ENCODE measurements at regions not wholly inside any gene's neighbourhood (a gene's known extent, or its start where the extent isn't known, plus 50 kb on each side); places are given as distances from the start of the nearest gene placed in this dataset.

DNA sequence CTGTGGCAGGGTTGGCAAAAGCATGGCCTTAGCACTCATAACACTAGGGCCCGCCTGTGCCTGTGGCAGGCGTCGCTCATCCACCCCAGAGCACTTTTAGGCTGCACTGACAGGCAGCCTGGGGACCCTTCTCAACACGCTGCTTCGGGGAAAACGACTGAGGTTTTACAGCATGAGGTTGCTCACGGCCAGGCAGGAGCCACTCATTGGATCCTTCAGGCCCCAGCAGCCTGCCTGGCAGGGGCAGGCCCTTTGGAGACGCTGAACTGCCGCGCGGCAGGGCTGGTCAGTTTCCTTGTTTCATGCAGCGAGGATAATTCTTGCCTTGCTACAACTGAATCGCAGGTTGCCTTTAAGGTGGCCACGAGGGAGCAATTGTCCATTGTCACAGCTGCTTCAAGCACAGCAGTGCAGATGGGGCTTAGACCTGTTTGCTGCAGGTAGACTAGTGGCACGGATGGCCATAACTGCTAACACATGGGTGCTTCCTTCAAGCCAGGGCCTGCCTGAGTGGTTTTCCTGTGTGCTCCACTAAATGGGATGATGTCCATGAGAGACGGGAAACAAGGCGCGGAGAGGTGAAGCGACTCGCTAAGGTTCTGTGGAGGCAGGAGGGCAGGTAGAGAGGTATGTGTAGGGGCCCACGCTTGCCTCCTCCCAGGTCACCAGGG lies 49.9 kb upstream of the HS6ST1 start:
- Histone ChIP-seq H3K9me3 (ENCODE audit: control extremely low read depth in 1 of 5, control insufficient read depth in 4 of 5, insufficient read depth in 2 of 5, low read depth in 1 of 5, low read length in 4 of 5) (no peaks in the 10 kb centered on the region), H3K4me3 (ENCODE audit: control insufficient read depth in 1 of 7, extremely low read depth in 1 of 7, insufficient read depth in 4 of 7, low read depth in 2 of 7, low read length in 6 of 7) (no peak overlapping the region), H3K36me3 (ENCODE audit: control insufficient read depth in 4 of 4, insufficient read depth in 4 of 4, low read length in 3 of 4) (no peaks in the 10 kb centered on the region), H3K27me3 (replicated peaks in 2 of 5; ENCODE audit: control insufficient read depth in 4 of 5, insufficient read depth in 5 of 5, low read length in 4 of 5) (no peaks in the 10 kb centered on the region), H3K27ac (ENCODE audit: insufficient read depth in 1 of 2, low read depth in 1 of 2, low read length in 2 of 2, poor library complexity in 1 of 2, severe bottlenecking in 2 of 2) (no peak overlapping the region), H3K4me1 (ENCODE audit: control extremely low read depth in 1 of 4, control insufficient read depth in 4 of 4, insufficient read depth in 4 of 4, low read length in 3 of 4) (peaks cover 0 to 9% (median 4%) of the 10 kb centered on the region in 4 experiments)
- no peak for DNase-seq
- POLR2A ChIA-PET = no interaction called here
- WGBS (ENCODE audit: insufficient coverage) = 96% methylated on average over 20 of the region's 21 CpGs
- CTCF ChIA-PET = no interaction called here

DNA sequence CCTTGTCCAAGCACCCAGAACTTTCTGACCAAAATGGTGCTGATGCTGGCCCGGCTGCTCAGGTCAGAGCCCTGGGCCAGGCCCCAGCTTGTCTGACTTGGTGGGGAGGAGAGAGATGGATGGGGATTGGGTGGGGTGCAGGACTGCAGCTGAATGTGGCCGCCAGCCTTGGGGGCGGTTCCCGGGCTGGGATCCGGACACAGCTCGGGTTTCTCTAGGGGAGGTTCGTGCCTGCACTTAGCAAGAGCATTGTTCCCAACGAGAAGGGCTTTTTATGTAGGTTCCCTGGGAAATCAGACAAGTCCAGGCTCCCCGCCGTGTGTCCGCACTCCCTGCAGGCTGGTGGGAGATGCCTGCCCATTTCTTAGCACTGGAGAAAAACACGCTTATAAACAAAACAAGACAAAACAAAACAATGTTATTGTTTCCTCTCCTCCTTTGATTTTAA lies 50.5 kb upstream of the HS6ST1 start:
- H3K27ac ChIP-seq (ENCODE audit: insufficient read depth in 1 of 2, low read depth in 1 of 2, low read length in 2 of 2, poor library complexity in 1 of 2, severe bottlenecking in 2 of 2) = no peak overlapping the region
- no peaks in the 10 kb centered on the region for H3K9me3 ChIP-seq (ENCODE audit: control extremely low read depth in 1 of 5, control insufficient read depth in 4 of 5, insufficient read depth in 2 of 5, low read depth in 1 of 5, low read length in 4 of 5)
- no peak overlapping the region for H3K4me3 ChIP-seq (ENCODE audit: control insufficient read depth in 1 of 7, extremely low read depth in 1 of 7, insufficient read depth in 4 of 7, low read depth in 2 of 7, low read length in 6 of 7)
- WGBS (ENCODE audit: insufficient coverage) = 93% methylated on average over 11 of the region's 12 CpGs
- H3K27me3 ChIP-seq (replicated peaks in 2 of 5; ENCODE audit: control insufficient read depth in 4 of 5, insufficient read depth in 5 of 5, low read length in 4 of 5) = no peaks in the 10 kb centered on the region
- no peak for DNase-seq
- POLR2A ChIA-PET = no interaction called here
- CTCF ChIA-PET = no interaction called here
- no peaks in the 10 kb centered on the region for H3K36me3 ChIP-seq (ENCODE audit: control insufficient read depth in 4 of 4, insufficient read depth in 4 of 4, low read length in 3 of 4)
- peaks cover 0 to 9% (median 4%) of the 10 kb centered on the region in 4 experiments for H3K4me1 ChIP-seq (ENCODE audit: control extremely low read depth in 1 of 4, control insufficient read depth in 4 of 4, insufficient read depth in 4 of 4, low read length in 3 of 4)

DNA sequence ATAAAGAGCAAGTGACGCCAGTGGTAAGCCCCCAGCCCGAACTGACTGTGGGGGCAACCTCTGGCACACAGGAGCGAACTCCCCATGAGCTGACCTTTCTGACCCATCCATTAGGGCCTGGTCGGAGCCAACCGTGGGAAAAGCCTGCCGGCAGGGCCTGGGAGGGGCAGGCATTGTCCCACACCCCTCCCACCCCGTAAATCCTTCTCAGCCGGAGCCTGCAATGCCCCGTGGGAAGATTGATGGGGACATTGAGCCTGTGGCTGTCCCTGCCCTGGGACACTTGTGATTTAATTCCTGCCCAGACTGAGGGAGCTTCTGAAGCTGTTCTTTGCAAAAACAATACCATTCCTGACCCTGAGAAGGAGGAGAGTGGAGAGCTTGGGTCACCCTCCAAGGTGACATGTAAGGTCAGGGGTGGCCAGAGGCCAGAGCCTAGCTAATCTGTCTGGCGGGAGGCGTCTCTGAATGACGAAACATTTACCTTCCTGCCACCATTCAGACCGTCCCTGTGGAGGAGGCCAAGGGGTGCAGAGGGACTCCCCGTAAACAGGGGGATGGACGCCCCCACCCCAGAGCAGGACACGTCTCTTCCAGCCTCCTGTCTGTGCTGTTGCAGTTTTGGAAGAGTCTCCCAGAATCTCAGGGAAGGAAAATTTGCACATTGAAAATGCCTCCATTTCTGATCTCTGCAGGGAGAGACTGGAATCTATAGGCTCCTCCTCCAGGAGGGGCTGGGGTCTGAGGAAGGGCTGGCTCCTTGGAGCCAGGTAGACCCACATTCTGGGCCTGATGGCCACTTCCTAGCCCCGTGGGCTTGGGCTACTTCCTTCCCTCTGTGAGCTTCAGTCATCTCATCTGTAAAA lies 51.2 kb upstream of the HS6ST1 start:
- 91% methylated on average over 9 of the region's 17 CpGs for WGBS (ENCODE audit: insufficient coverage)
- Histone ChIP-seq H3K4me1 (ENCODE audit: control extremely low read depth in 1 of 4, control insufficient read depth in 4 of 4, insufficient read depth in 4 of 4, low read length in 3 of 4) (peaks cover 0 to 9% (median 4%) of the 10 kb centered on the region in 4 experiments), H3K36me3 (ENCODE audit: control insufficient read depth in 4 of 4, insufficient read depth in 4 of 4, low read length in 3 of 4) (no peaks in the 10 kb centered on the region), H3K27me3 (replicated peaks in 2 of 5; ENCODE audit: control insufficient read depth in 4 of 5, insufficient read depth in 5 of 5, low read length in 4 of 5) (no peaks in the 10 kb centered on the region), H3K4me3 (ENCODE audit: control insufficient read depth in 1 of 7, extremely low read depth in 1 of 7, insufficient read depth in 4 of 7, low read depth in 2 of 7, low read length in 6 of 7) (no peak overlapping the region), H3K27ac (ENCODE audit: insufficient read depth in 1 of 2, low read depth in 1 of 2, low read length in 2 of 2, poor library complexity in 1 of 2, severe bottlenecking in 2 of 2) (no peak overlapping the region), H3K9me3 (ENCODE audit: control extremely low read depth in 1 of 5, control insufficient read depth in 4 of 5, insufficient read depth in 2 of 5, low read depth in 1 of 5, low read length in 4 of 5) (no peaks in the 10 kb centered on the region)
- ChIA-PET CTCF (no interaction called here), POLR2A (no interaction called here)
- DNase-seq = no peak

DNA sequence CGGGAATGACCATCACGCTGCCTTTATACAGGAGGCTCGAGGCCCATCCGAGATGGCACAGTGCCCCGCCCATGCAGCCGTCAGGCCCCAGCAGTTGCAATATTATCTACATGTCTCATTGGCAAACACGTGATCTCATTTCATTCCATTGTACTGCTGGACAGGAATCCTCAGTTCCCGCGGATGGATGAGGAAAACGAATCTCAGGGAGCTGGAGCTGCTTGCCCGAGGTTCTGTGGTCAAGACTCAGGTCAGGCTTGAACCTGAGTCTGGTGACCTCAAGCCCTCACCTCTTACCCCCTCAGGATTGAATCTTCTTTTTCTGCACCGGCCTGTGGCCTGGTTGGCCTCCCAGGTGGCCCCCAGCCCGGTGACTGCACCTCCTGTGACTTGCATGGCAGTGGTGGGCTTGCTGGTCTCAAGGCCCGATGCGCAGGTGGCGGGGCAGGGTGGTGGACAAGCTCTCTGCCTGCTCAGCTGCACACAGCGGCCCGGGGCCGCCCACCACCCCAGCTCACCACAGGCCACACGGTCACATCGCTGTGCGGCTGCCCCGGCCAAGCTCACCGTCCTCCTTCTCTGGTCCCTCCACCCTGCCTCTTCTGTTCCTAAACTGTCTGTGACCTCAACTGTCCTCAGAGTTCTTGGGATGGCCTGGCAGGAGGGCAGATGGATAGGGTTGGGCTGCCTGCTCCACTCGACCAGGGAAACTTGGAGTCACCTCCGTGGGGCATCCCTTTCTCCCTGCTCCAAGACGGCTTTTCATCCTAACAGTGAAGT lies 52.0 kb upstream of the HS6ST1 start:
- H3K27me3 ChIP-seq (replicated peaks in 2 of 5; ENCODE audit: control insufficient read depth in 4 of 5, insufficient read depth in 5 of 5, low read length in 4 of 5) = no peaks in the 10 kb centered on the region
- DNase-seq = no peak
- ChIA-PET CTCF (no interaction called here), POLR2A (no interaction called here)
- H3K4me3 ChIP-seq (ENCODE audit: control insufficient read depth in 1 of 7, extremely low read depth in 1 of 7, insufficient read depth in 4 of 7, low read depth in 2 of 7, low read length in 6 of 7) = no peak overlapping the region
- no peaks in the 10 kb centered on the region for H3K9me3 ChIP-seq (ENCODE audit: control extremely low read depth in 1 of 5, control insufficient read depth in 4 of 5, insufficient read depth in 2 of 5, low read depth in 1 of 5, low read length in 4 of 5)
- peaks cover 0 to 9% (median 4%) of the 10 kb centered on the region in 4 experiments for H3K4me1 ChIP-seq (ENCODE audit: control extremely low read depth in 1 of 4, control insufficient read depth in 4 of 4, insufficient read depth in 4 of 4, low read length in 3 of 4)
- no peaks in the 10 kb centered on the region for H3K36me3 ChIP-seq (ENCODE audit: control insufficient read depth in 4 of 4, insufficient read depth in 4 of 4, low read length in 3 of 4)
- no peak overlapping the region for H3K27ac ChIP-seq (ENCODE audit: insufficient read depth in 1 of 2, low read depth in 1 of 2, low read length in 2 of 2, poor library complexity in 1 of 2, severe bottlenecking in 2 of 2)
- WGBS (ENCODE audit: insufficient coverage) = 95% methylated on average over 27 of the region's 27 CpGs

DNA sequence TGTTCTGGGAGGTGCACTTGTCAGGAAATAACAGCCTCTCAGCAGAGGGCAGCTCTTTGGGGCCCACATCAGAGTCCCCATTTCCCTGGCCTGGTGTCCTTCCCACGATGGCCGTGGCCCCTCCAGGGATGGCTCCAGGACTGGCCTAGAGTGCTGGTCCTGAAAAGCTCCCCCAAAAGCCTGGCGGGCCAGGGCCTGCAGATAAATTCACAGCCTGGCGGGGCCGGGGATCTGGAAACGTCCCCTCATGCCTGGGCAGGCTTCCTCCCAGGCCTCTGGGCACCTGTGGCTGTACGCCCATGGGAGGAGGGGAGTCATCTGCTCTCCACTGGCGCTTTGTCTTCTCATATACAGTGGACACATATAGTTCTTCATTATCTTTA lies 52.6 kb upstream of the HS6ST1 start:
- no peaks in the 10 kb centered on the region for H3K36me3 ChIP-seq (ENCODE audit: control insufficient read depth in 4 of 4, insufficient read depth in 4 of 4, low read length in 3 of 4)
- WGBS (ENCODE audit: insufficient coverage) = 100% methylated on average over 3 of the region's 8 CpGs
- ChIA-PET POLR2A (no interaction called here), CTCF (interaction anchor here (1.2 kb wide), 1 partner anchor 48 kb away, joined by 3 read pairs; no protein-coding TSS in a partner anchor)
- DNase-seq = no peak
- no peak overlapping the region for H3K27ac ChIP-seq (ENCODE audit: insufficient read depth in 1 of 2, low read depth in 1 of 2, low read length in 2 of 2, poor library complexity in 1 of 2, severe bottlenecking in 2 of 2)
- no peak overlapping the region for H3K4me3 ChIP-seq (ENCODE audit: control insufficient read depth in 1 of 7, extremely low read depth in 1 of 7, insufficient read depth in 4 of 7, low read depth in 2 of 7, low read length in 6 of 7)
- no peaks in the 10 kb centered on the region for H3K27me3 ChIP-seq (replicated peaks in 2 of 5; ENCODE audit: control insufficient read depth in 4 of 5, insufficient read depth in 5 of 5, low read length in 4 of 5)
- H3K9me3 ChIP-seq (ENCODE audit: control extremely low read depth in 1 of 5, control insufficient read depth in 4 of 5, insufficient read depth in 2 of 5, low read depth in 1 of 5, low read length in 4 of 5) = no peaks in the 10 kb centered on the region
- H3K4me1 ChIP-seq (ENCODE audit: control extremely low read depth in 1 of 4, control insufficient read depth in 4 of 4, insufficient read depth in 4 of 4, low read length in 3 of 4) = peaks cover 0 to 9% (median 4%) of the 10 kb centered on the region in 4 experiments

DNA sequence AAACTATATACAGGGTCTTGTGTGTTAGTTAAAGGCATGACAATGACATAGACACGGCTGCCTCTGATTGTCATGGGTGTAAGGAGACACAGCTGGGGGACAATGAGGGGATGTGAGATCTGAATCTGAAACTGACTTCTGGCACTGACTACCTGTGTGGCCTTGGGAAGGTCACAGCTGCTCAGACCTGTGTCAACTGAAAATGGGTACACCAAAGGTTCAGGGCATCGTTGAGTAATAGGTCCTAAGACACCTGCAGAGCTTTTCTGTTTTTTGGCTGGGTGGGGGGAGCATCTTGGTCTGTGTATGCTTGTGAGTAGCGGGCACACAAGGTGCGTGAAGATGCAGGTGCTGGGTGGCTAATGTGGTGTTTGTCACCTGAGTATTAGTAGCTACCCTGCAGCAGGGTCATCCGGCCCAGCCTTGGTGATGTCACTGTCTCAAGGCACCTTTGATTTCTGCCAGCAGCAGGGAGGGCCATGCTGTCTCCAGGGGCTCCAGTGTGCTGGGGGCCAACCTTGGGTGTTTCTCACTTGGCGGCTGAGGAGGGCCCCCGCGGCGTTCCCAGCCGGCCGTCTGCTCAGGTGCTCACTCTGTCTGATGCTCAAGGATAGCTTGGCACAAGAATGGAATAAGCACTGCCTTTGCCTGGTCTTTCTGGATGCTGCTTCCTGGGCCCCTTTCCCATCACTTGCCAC lies 53.1 kb upstream of the HS6ST1 start:
- ChIA-PET POLR2A (no interaction called here), CTCF (interaction anchor here (1.2 kb wide), 1 partner anchor 49 kb away, joined by 3 read pairs; no protein-coding TSS in a partner anchor)
- H3K4me1 ChIP-seq (ENCODE audit: control extremely low read depth in 1 of 4, control insufficient read depth in 4 of 4, insufficient read depth in 4 of 4, low read length in 3 of 4) = peaks cover 0 to 10% (median 7%) of the 10 kb centered on the region in 4 experiments
- no peaks in the 10 kb centered on the region for H3K36me3 ChIP-seq (ENCODE audit: control insufficient read depth in 4 of 4, insufficient read depth in 4 of 4, low read length in 3 of 4)
- H3K27me3 ChIP-seq (replicated peaks in 2 of 5; ENCODE audit: control insufficient read depth in 4 of 5, insufficient read depth in 5 of 5, low read length in 4 of 5) = no peaks in the 10 kb centered on the region
- 95% methylated on average over 11 of the region's 11 CpGs for WGBS (ENCODE audit: insufficient coverage)
- DNase-seq = no peak
- H3K9me3 ChIP-seq (ENCODE audit: control extremely low read depth in 1 of 5, control insufficient read depth in 4 of 5, insufficient read depth in 2 of 5, low read depth in 1 of 5, low read length in 4 of 5) = no peaks in the 10 kb centered on the region
- H3K27ac ChIP-seq (ENCODE audit: insufficient read depth in 1 of 2, low read depth in 1 of 2, low read length in 2 of 2, poor library complexity in 1 of 2, severe bottlenecking in 2 of 2) = no peak overlapping the region
- H3K4me3 ChIP-seq (ENCODE audit: control insufficient read depth in 1 of 7, extremely low read depth in 1 of 7, insufficient read depth in 4 of 7, low read depth in 2 of 7, low read length in 6 of 7) = no peak overlapping the region
